Colonic mucosa (tissue), 4 donors: ENCODE measurements at regions not wholly inside any gene's neighbourhood (a gene's known extent, or its start where the extent isn't known, plus 50 kb on each side); places are given as distances from the start of the nearest gene placed in this dataset.

Experiments used
- DNase-seq: peaks from one replicate; pipeline ENCODE4 v3.0.0-alpha.2; 2020
- H3K27ac ChIP-seq: fragments of 200-600 bp; one replicate; pipeline ENCODE4 v1.8.0; 2021
- H3K27me3 ChIP-seq: fragments of 200-600 bp; one replicate; pipeline ENCODE4 v1.8.0; 2021
- H3K36me3 ChIP-seq: fragments of 200-600 bp; one replicate; pipeline ENCODE4 v1.8.0; 2021
- H3K4me1 ChIP-seq: fragments of 200-600 bp; one replicate; pipeline ENCODE4 v1.8.0; 2021; ENCODE audit warnings: mild to moderate bottlenecking
- H3K4me3 ChIP-seq: fragments of 200-600 bp; one replicate; pipeline ENCODE4 v1.8.0; 2021
- H3K9ac ChIP-seq, 2 donors: one replicate each; pipeline ENCODE4 v1.7.0; 2013; ENCODE audit warnings: control low read depth in 2 of 2, low read depth in 2 of 2, low read length in 2 of 2
- H3K9me3 ChIP-seq: fragments of 200-600 bp; one replicate; pipeline ENCODE4 v1.8.0; 2021
- intact Hi-C: fragments of 100-400 bp; cut with DNase I; formaldehyde crosslinking; loops from one replicate; pipeline ENCODE4 v1.14.1; 2022
- TF ChIP-seq, protein P1 (sequence below): fragments of 200-600 bp; IDR thresholded peaks from one replicate; pipeline ENCODE4 v1.8.0; 2022; ENCODE audit warnings: antibody characterized with exemption, mild to moderate bottlenecking
- donor health status: healthy.
- donor health status: DM: no; HTN: no; CAD: no.
- donor health status: DM: no; HTN: no; CAD: no.

DNA sequence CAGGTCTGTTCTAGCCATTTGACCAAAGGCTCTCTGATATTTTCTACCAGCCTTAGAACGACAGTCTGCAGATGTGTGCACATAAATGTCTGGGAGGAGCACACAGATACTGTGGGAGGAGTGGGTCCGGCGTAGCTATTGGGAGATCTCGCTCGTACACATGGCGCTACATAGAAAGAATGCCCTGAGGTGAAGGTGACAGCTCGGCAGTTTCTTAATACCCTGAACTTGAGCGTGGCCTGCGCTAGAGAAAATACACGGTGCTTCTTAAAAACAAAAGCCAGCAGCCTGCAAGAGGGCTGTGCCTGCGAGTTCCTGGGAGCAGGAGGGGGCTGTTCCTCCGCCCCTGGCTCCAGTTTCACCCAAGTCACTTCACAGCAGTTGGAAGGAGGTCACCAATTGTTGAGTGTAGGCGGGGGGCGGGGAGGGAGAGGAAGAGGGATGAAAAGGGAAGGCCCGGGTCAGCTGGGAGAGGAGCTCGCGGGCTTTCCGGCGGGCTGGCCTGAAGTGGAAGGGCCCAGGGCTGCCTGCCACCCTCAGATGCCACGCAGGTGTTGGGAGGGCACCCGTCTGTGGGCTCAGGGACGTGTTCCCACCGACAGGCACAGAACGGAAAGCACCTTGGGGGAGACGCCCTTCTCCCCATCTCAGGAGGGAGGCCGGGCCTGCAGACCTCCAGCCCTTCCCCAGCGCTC, 124.7 kb upstream of the ZNF516 start:
- Histone ChIP-seq H3K9ac (peak overlapping the region; percentile 13 to 24), H3K27me3 (no peaks in the 10 kb centered on the region), H3K4me1 (no peaks in the 10 kb centered on the region), H3K9me3 (no peaks in the 10 kb centered on the region), H3K4me3 (peak overlapping the region; percentile 7), H3K36me3 (no peaks in the 10 kb centered on the region), H3K27ac (no peak overlapping the region)
- peak; percentile 50 for DNase-seq
- TF ChIP-seq, protein P1, sequence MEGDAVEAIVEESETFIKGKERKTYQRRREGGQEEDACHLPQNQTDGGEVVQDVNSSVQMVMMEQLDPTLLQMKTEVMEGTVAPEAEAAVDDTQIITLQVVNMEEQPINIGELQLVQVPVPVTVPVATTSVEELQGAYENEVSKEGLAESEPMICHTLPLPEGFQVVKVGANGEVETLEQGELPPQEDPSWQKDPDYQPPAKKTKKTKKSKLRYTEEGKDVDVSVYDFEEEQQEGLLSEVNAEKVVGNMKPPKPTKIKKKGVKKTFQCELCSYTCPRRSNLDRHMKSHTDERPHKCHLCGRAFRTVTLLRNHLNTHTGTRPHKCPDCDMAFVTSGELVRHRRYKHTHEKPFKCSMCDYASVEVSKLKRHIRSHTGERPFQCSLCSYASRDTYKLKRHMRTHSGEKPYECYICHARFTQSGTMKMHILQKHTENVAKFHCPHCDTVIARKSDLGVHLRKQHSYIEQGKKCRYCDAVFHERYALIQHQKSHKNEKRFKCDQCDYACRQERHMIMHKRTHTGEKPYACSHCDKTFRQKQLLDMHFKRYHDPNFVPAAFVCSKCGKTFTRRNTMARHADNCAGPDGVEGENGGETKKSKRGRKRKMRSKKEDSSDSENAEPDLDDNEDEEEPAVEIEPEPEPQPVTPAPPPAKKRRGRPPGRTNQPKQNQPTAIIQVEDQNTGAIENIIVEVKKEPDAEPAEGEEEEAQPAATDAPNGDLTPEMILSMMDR, result no peak
- intact Hi-C loops, result loop anchor here (5.0 kb wide), 1 partner anchor 217 kb away; no protein-coding TSS in a partner anchor

DNA sequence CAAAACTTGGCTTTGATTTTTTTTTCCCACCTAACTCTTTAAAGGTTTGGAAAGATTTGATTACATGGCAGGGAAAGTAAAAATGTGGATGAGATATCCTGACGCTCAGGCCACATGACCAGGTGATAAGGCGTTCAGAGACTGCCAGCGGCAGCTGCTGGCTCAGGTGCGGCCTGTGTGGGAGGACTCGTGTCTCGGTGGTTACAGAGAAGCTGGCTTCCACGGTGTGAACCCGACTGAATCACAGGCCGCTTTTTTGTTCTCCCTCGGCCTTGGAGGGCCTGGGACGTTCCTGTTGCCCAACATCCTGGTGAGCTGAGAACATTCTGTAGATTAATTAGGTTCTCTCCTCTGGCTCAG, 124.2 kb upstream of the ZNF516 start:
- DNase-seq, result no peak
- TF ChIP-seq, protein P1, result no peak
- no peak overlapping the region for H3K4me3 ChIP-seq
- intact Hi-C loops, result loop anchor here (5.0 kb wide), 1 partner anchor 217 kb away; no protein-coding TSS in a partner anchor
- H3K27me3 ChIP-seq, result no peaks in the 10 kb centered on the region
- H3K27ac ChIP-seq, result no peak overlapping the region
- H3K9ac ChIP-seq, result no peak overlapping the region
- H3K36me3 ChIP-seq, result no peaks in the 10 kb centered on the region
- no peaks in the 10 kb centered on the region for H3K9me3 ChIP-seq
- H3K4me1 ChIP-seq, result no peaks in the 10 kb centered on the region

DNA sequence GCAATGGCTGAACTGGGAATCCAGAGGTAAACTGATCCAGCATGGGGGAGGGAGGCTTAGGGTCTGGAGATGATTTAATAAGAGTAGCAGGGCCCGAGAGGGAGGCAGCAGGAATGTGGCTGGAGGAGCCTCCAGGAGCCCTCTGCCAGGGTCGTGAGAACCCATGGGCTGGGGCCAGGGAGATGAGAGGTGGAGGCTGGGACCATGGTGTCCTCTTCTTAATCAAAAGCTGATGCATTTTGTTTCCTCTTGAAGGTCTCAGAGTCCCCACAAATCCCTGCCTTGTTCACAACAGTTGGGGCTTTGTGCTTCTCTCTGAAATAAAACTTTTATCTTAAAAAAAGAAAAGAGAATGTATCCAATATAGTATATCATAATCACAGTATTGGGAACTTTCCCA, 123.7 kb upstream of the ZNF516 start:
- intact Hi-C loops, result loop anchor here (5.0 kb wide), 1 partner anchor 216 kb away; no protein-coding TSS in a partner anchor
- H3K36me3 ChIP-seq, result no peaks in the 10 kb centered on the region
- H3K9ac ChIP-seq, result no peak overlapping the region
- no peak overlapping the region for H3K27ac ChIP-seq
- H3K9me3 ChIP-seq, result no peaks in the 10 kb centered on the region
- no peaks in the 10 kb centered on the region for H3K27me3 ChIP-seq
- H3K4me1 ChIP-seq, result no peaks in the 10 kb centered on the region
- no peak overlapping the region for H3K4me3 ChIP-seq
- TF ChIP-seq, protein P1, result no peak
- no peak for DNase-seq

DNA sequence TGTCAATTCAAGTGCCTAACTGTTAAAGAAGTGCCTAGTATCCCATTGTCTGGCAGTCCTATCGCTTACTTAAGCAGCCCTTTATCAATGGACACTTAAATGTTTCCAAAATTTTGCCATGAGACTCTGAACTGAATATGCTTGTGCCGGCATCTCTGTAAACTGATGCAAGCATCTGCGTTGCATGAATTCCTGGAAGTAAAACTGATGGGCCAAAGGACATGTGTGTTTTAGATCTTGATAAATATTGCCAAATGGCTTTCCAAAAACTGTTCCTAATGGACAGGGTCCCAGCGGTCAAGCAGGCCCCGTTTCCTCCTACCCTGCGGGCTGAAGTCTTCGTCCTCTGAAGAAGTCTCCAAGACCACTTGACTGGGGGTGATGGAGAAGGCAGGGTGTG, 121.3 kb upstream of the ZNF516 start:
- Histone ChIP-seq H3K27me3 (no peaks in the 10 kb centered on the region), H3K4me3 (no peak overlapping the region), H3K9me3 (no peaks in the 10 kb centered on the region), H3K4me1 (no peaks in the 10 kb centered on the region), H3K27ac (no peak overlapping the region), H3K36me3 (no peaks in the 10 kb centered on the region), H3K9ac (no peak overlapping the region)
- intact Hi-C loops, result loop anchor here (5.0 kb wide), 1 partner anchor 214 kb away; no protein-coding TSS in a partner anchor
- TF ChIP-seq, protein P1, result no peak
- DNase-seq, result no peak

DNA sequence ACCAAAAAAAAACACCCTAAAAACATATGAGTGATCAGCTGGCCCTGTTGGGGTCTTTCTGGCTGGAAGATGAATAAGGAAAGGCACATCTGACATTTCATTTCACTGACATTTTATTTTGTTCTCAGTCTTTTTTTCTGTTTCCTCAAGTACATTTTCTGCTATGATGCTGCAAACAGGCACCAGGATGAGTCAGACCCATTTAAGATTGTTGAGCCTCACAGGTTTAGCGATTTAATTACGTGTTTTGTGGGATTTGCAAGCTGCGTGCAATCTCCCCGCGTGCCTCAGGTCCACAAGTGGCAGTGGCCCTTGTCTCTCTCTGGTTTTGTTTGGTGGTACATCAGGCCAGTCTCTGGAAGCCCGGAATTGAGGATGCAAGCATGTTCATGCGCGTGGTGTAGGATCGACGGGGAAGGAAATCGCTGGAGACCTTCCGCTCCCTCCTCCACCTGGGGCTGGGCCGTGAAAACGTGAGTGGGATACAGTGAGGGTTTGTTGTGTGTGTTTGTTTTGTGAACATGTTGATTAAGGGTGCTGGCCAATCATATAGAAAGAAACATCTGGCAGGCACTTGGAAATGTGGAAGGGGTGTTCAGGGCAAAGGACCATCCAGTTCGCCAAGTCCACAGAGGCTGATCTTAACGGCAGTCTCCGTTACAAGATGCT, 120.2 kb upstream of the ZNF516 start:
- Histone ChIP-seq H3K27me3 (no peaks in the 10 kb centered on the region), H3K4me1 (no peaks in the 10 kb centered on the region), H3K9me3 (no peaks in the 10 kb centered on the region), H3K36me3 (no peaks in the 10 kb centered on the region), H3K27ac (no peak overlapping the region), H3K4me3 (no peak overlapping the region), H3K9ac (no peak overlapping the region)
- DNase-seq, result no peak
- TF ChIP-seq, protein P1, result no peak
- intact Hi-C loops, result loop anchor here (5.0 kb wide), 1 partner anchor 213 kb away; no protein-coding TSS in a partner anchor
